Heart right ventricle (tissue), 16 donors: ENCODE measurements at regions not wholly inside any gene's neighbourhood (a gene's known extent, or its start where the extent isn't known, plus 50 kb on each side); places are given as distances from the start of the nearest gene placed in this dataset.

Source experiments
- ATAC-seq, 8 donors: fragments of 200-7000 bp; cut with Tn5 transposase; one replicate each; pipeline ENCODE4 v1.9.1; 2020; ENCODE audit warnings: mild to moderate bottlenecking in 8 of 8, moderate library complexity in 8 of 8, moderate number of reproducible peaks in 1 of 8
- DNase-seq, 2 donors: peaks; one replicate each; pipeline ENCODE4 v3.0.0-alpha.2; 2020
- H3K27ac ChIP-seq, 10 donors: fragments of 200-600 bp; sonication (generic) in 2 of 10; one replicate each; pipeline versions ENCODE4 v1.5.0 to v1.8.0; 2020 to 2022; ENCODE audit warnings: mild to moderate bottlenecking in 3 of 10
- H3K27me3 ChIP-seq, 7 donors: fragments of 200-600 bp; one replicate each; pipeline ENCODE4 v1.8.0; 2021 to 2022; ENCODE audit warnings: mild to moderate bottlenecking in 2 of 7
- H3K36me3 ChIP-seq, 9 donors: fragments of 200-600 bp; sonication (generic) in 1 of 9; one replicate each; pipeline versions ENCODE4 v1.5.0 to v1.8.0; 2020 to 2022; ENCODE audit warnings: mild to moderate bottlenecking in 2 of 9
- H3K4me1 ChIP-seq, 9 donors: fragments of 200-600 bp; sonication (generic) in 1 of 9; one replicate each; pipeline versions ENCODE4 v1.5.0 to v1.8.0; 2020 to 2022; ENCODE audit warnings: mild to moderate bottlenecking in 4 of 9
- H3K4me3 ChIP-seq, 10 donors: fragments of 200-600 bp; sonication (generic) in 2 of 10; one replicate each; pipeline versions ENCODE4 v1.5.0 to v1.8.0; 2020 to 2022; ENCODE audit warnings: mild to moderate bottlenecking in 7 of 10, moderate library complexity in 2 of 10
- H3K9me3 ChIP-seq, 11 donors: fragments of 200-600 bp in 10 of 11; sonication (generic) in 2 of 11; one replicate each; pipeline versions ENCODE4 v1.5.0 to v1.8.0; 2013 to 2022; ENCODE audit warnings: mild to moderate bottlenecking in 2 of 11, control low read depth in 1 of 11, moderate library complexity in 1 of 11
- WGBS, 2 donors: extraction: QIAGEN DNeasy Blood & Tissue Kit; methylation state at CpG; one replicate each; pipeline ENCODE4 v1.1.7; 2013; ENCODE audit warnings: inconsistent platforms in 1 of 2; 5-methylcytosine and 5-hydroxymethylcytosine counted together
- intact Hi-C, 10 donors: fragments of 100-400 bp; cut with DNase I; formaldehyde crosslinking; loops; one replicate each; pipeline versions ENCODE4 v1.11.1 to v1.14.2; 2022
- TF ChIP-seq, protein P1 (sequence below), 9 donors: fragments of 200-600 bp; sonication (generic) in 2 of 9; IDR thresholded peaks; one replicate each; pipeline versions ENCODE4 v1.5.0 to v1.8.0; 2021 to 2022; ENCODE audit warnings: antibody characterized with exemption in 9 of 9, mild to moderate bottlenecking in 5 of 9, moderate library complexity in 1 of 9
- donor health status: Arrhythmogenic right ventricular cardiomyopathy.
- donor health status: ischemic (EF 13 %, LVEDD 7.1; RV severe dilation, severe dysfunction).
- donor health status: healthy with polysubstance abuse.
- donor health status: DM: no; HTN: yes; CAD: no.
- donor health status: DM: no; HTN: no; CAD: no.
- donor health status: ischemic (EF 25% LVEDD 6.9; RV normal size, moderate dysfunction).
- donor health status: ischemic (EF 25% LVEDD 5.7; RV mildly dilated, moderate dysfunction).
- donor health status: healthy.
- donor health status: DM: yes; HTN: yes; CAD: no.
- donor health status: Ischemic cardiomyopathy.
- donor health status: ischemic (EF 35%, LVEDD 5.7; RV mildly dilated, moderate dysfunction).
- donor health status: nonischemic (EF 11% LVEDD 7.7; RV severe dilation, severe dysfunction).
- donor health status: DM: yes; HTN: yes; CAD: no.
- donor health status: PGD.
- donor health status: ischemic (EF 29% LVEDD 5.4; RV normal size, mild dysfunction).
- donor health status: nonischemic (EF 23%, LVEDD 6.1; RV moderate dilation, normal function).

- H3K36me3 ChIP-seq: no peaks in the 10 kb centered on the region
- no peak for ATAC-seq
- no peak overlapping the region for H3K27ac ChIP-seq
- TF ChIP-seq, protein P1, sequence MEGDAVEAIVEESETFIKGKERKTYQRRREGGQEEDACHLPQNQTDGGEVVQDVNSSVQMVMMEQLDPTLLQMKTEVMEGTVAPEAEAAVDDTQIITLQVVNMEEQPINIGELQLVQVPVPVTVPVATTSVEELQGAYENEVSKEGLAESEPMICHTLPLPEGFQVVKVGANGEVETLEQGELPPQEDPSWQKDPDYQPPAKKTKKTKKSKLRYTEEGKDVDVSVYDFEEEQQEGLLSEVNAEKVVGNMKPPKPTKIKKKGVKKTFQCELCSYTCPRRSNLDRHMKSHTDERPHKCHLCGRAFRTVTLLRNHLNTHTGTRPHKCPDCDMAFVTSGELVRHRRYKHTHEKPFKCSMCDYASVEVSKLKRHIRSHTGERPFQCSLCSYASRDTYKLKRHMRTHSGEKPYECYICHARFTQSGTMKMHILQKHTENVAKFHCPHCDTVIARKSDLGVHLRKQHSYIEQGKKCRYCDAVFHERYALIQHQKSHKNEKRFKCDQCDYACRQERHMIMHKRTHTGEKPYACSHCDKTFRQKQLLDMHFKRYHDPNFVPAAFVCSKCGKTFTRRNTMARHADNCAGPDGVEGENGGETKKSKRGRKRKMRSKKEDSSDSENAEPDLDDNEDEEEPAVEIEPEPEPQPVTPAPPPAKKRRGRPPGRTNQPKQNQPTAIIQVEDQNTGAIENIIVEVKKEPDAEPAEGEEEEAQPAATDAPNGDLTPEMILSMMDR (IDR thresholded peaks at IDR 0.05): no peak
- H3K4me3 ChIP-seq: no peak overlapping the region
- intact Hi-C loops: no loop called here
- no peak for DNase-seq
- H3K4me1 ChIP-seq: no peaks in the 10 kb centered on the region
- peaks cover 0 to 3% (median 0%) of the 10 kb centered on the region in 7 donors for H3K27me3 ChIP-seq
- no peaks in the 10 kb centered on the region for H3K9me3 ChIP-seq
- WGBS, 2 donors: 49 to 73% methylated on average over 2 of the region's 2 CpGs
Measured at GRCh38 chr3:74107451-74107850, 482.7 kb upstream of the PDZRN3 start.

DNA sequence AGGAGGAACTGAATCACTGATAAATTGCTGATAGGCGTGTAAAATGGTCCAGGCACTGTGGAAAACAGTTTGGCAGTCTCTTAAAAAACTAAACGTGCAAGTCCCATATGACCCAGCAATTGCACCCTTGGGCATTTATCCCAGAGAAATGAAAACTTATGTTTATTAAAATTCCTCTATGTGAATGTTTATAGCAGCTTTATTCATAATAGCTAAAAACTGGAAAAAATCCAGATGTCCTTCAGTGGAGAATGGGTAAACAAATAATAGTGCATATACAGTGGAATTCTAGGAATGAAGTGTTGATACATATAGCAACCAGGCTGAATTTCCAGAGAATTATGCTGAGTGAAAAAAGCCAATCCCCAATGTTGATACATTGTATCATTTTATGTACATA is 482.2 kb upstream of the PDZRN3 start:
- 35 to 42% methylated on average over 2 of the region's 2 CpGs for WGBS, 2 donors
- ATAC-seq (no peak), DNase-seq (no peak)
- H3K4me3 ChIP-seq: no peak overlapping the region
- no peaks in the 10 kb centered on the region for H3K9me3 ChIP-seq
- intact Hi-C loops: no loop called here
- H3K36me3 ChIP-seq: no peaks in the 10 kb centered on the region
- no peak overlapping the region for H3K27ac ChIP-seq
- H3K4me1 ChIP-seq: no peaks in the 10 kb centered on the region
- TF ChIP-seq, protein P1 (IDR thresholded peaks at IDR 0.05): no peak
- peaks cover 0 to 3% (median 0%) of the 10 kb centered on the region in 7 donors for H3K27me3 ChIP-seq

- Histone ChIP-seq H3K27me3 (peaks cover 0 to 4% (median 0%) of the 10 kb centered on the region in 7 donors), H3K9me3 (no peaks in the 10 kb centered on the region), H3K4me1 (no peaks in the 10 kb centered on the region), H3K36me3 (no peaks in the 10 kb centered on the region), H3K4me3 (no peak overlapping the region), H3K27ac (no peak overlapping the region)
- ATAC-seq: no peak
- TF ChIP-seq, protein P1 (IDR thresholded peaks at IDR 0.05): no peak
- intact Hi-C loops: no loop called here
- DNase-seq: no peak
- 51 to 58% methylated on average over 2 of the region's 2 CpGs for WGBS, 2 donors
Measured at GRCh38 chr3:74091204-74091603, 466.5 kb upstream of the PDZRN3 start.

GRCh38 chr3:74089814-74090213 is 465.1 kb upstream of the PDZRN3 start:
- ATAC-seq: no peak
- no peak overlapping the region for H3K4me3 ChIP-seq
- H3K27me3 ChIP-seq: peaks cover 0 to 4% (median 0%) of the 10 kb centered on the region in 7 donors
- no peak overlapping the region for H3K27ac ChIP-seq
- no peaks in the 10 kb centered on the region for H3K36me3 ChIP-seq
- WGBS, 2 donors: 65 to 73% methylated on average over 1 of the region's 1 CpG
- TF ChIP-seq, protein P1 (IDR thresholded peaks at IDR 0.05): no peak
- H3K9me3 ChIP-seq: no peaks in the 10 kb centered on the region
- no peaks in the 10 kb centered on the region for H3K4me1 ChIP-seq
- no peak for DNase-seq
- intact Hi-C loops: no loop called here
